ENCODE measurements at regions not wholly inside any gene's neighbourhood (a gene's known extent, or its start where the extent isn't known, plus 50 kb on each side); places are given as distances from the start of the nearest gene placed in this dataset.

GRCh38 chr2:171630812-171631626 is 56.2 kb upstream of the DYNC1I2 start (continued):
- TF ChIP-seq CHD7 (IDR thresholded peaks at IDR 0.05; ENCODE audit: insufficient replicate concordance, low read length), result no peak

All from H1 (cell line).